Stimulated activated CD8-positive, alpha-beta memory T cell treated with anti-CD3 and anti-CD28 coated beads, Interleukin-7, amount 100 ng/mL, for 1 hour (primary cell): ENCODE measurements at regions not wholly inside any gene's neighbourhood (a gene's known extent, or its start where the extent isn't known, plus 50 kb on each side); places are given as distances from the start of the nearest gene placed in this dataset.
"Not testable (repeated sequence)": the region's sequence is repeated elsewhere in the genome, so short reads cannot be mapped to it uniquely, and the experiment has no call there.

Experiments
- DNase-seq, 2 donors: peaks; one replicate each; pipeline ENCODE4 v3.0.0-alpha.2; 2020; ENCODE audit warnings: low read depth in 2 of 2

GRCh38 chr13:42398533-42398932 is 126.6 kb downstream of the AKAP11 start:
- DNase-seq, result no peak

GRCh38 chr13:42400188-42400833 is 128.4 kb downstream of the AKAP11 start:
- DNase-seq, result no peak

- DNase-seq, result no peak
Measured at GRCh38 chr13:42401376-42401775, 129.4 kb downstream of the AKAP11 start.

GRCh38 chr13:42405665-42406390 is 133.9 kb downstream of the AKAP11 start:
- no peak for DNase-seq

GRCh38 chr13:42409075-42409474 is 137.1 kb downstream of the AKAP11 start:
- DNase-seq, result no peak

GRCh38 chr13:42409551-42409950 is 137.6 kb downstream of the AKAP11 start:
- no peak for DNase-seq

- no peak for DNase-seq
Measured at GRCh38 chr13:42412812-42413483, 141.0 kb downstream of the AKAP11 start.

GRCh38 chr13:42413484-42413815 is 141.5 kb downstream of the AKAP11 start:
- DNase-seq, result no peak

- DNase-seq, result no peak
Measured at GRCh38 chr13:42417626-42418025, 145.7 kb downstream of the AKAP11 start.

- DNase-seq, result no peak
Measured at GRCh38 chr13:42418184-42418583, 146.2 kb downstream of the AKAP11 start.

GRCh38 chr13:42420304-42420703 is 148.4 kb downstream of the AKAP11 start:
- no peak for DNase-seq

GRCh38 chr13:42422681-42423080 is 150.7 kb downstream of the AKAP11 start:
- no peak for DNase-seq

- DNase-seq, result no peak
Measured at GRCh38 chr13:42424182-42424581, 149.8 kb upstream of the TNFSF11 start.

GRCh38 chr13:42445354-42445753 is 128.6 kb upstream of the TNFSF11 start:
- no peak for DNase-seq

- not testable (repeated sequence) for DNase-seq
Measured at GRCh38 chr13:42446597-42446996, 127.4 kb upstream of the TNFSF11 start.

- no peak for DNase-seq
Measured at GRCh38 chr13:42453091-42453645, 120.8 kb upstream of the TNFSF11 start.

GRCh38 chr13:42454749-42455148 is 119.2 kb upstream of the TNFSF11 start:
- DNase-seq, result no peak

- no peak for DNase-seq
Measured at GRCh38 chr13:42458193-42458592, 115.8 kb upstream of the TNFSF11 start.

- DNase-seq, result no peak
Measured at GRCh38 chr13:42466123-42466522, 107.8 kb upstream of the TNFSF11 start.

- DNase-seq, result no peak
Measured at GRCh38 chr13:42466609-42467008, 107.3 kb upstream of the TNFSF11 start.

GRCh38 chr13:42474954-42475353 is 99.0 kb upstream of the TNFSF11 start:
- no peak for DNase-seq

- no peak for DNase-seq
Measured at GRCh38 chr13:42477596-42478190, 96.3 kb upstream of the TNFSF11 start.
